ENCODE measurements at regions not wholly inside any gene's neighbourhood (a gene's known extent, or its start where the extent isn't known, plus 50 kb on each side); places are given as distances from the start of the nearest gene placed in this dataset.

DNA sequence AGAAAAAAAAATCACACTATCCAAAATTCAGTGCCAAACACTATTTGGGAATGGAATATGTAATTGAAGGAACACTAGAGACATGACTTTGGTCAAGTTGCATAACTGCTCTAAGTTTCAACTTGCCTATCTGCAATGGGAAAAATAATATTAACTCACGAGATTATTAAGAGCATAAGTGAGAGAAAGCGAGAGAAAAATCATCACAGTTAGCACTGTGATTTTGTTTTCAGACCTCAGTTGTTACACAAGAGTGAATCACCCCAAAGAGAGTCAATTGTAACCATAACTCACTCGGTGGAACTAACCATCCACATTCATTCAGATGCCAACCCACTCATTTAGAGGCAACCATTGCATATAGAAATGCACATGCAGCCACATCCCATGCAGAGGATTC is 147.1 kb downstream of the NHLRC3 start (continued):
- TF ChIP-seq KDM5B (IDR thresholded peaks at IDR 0.05; ENCODE audit: insufficient replicate concordance, low read depth, low read length) (no peak), GATAD2A (IDR thresholded peaks at IDR 0.05) (no peak), ID3 (CRISPR knock-in tag; IDR thresholded peaks at IDR 0.05) (no peak), ID3 (tag; IDR thresholded peaks at IDR 0.05) (no peak), IRF9 (tag; IDR thresholded peaks at IDR 0.05) (no peak), ETV1 (tag; conservative IDR thresholded peaks at IDR 0.05; ENCODE audit: low read depth) (no peak), CGGBP1 (CRISPR knock-in tag; IDR thresholded peaks at IDR 0.05) (no peak), HLTF (IDR thresholded peaks at IDR 0.05) (no peak)
- TF ChIP-seq, protein P1, sequence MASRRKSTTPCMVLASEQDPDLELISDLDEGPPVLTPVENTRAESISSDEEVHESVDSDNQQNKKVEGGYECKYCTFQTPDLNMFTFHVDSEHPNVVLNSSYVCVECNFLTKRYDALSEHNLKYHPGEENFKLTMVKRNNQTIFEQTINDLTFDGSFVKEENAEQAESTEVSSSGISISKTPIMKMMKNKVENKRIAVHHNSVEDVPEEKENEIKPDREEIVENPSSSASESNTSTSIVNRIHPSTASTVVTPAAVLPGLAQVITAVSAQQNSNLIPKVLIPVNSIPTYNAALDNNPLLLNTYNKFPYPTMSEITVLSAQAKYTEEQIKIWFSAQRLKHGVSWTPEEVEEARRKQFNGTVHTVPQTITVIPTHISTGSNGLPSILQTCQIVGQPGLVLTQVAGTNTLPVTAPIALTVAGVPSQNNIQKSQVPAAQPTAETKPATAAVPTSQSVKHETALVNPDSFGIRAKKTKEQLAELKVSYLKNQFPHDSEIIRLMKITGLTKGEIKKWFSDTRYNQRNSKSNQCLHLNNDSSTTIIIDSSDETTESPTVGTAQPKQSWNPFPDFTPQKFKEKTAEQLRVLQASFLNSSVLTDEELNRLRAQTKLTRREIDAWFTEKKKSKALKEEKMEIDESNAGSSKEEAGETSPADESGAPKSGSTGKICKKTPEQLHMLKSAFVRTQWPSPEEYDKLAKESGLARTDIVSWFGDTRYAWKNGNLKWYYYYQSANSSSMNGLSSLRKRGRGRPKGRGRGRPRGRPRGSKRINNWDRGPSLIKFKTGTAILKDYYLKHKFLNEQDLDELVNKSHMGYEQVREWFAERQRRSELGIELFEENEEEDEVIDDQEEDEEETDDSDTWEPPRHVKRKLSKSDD (conservative IDR thresholded peaks at IDR 0.05; ENCODE audit: low read length), result no peak
- TF ChIP-seq, protein P2, sequence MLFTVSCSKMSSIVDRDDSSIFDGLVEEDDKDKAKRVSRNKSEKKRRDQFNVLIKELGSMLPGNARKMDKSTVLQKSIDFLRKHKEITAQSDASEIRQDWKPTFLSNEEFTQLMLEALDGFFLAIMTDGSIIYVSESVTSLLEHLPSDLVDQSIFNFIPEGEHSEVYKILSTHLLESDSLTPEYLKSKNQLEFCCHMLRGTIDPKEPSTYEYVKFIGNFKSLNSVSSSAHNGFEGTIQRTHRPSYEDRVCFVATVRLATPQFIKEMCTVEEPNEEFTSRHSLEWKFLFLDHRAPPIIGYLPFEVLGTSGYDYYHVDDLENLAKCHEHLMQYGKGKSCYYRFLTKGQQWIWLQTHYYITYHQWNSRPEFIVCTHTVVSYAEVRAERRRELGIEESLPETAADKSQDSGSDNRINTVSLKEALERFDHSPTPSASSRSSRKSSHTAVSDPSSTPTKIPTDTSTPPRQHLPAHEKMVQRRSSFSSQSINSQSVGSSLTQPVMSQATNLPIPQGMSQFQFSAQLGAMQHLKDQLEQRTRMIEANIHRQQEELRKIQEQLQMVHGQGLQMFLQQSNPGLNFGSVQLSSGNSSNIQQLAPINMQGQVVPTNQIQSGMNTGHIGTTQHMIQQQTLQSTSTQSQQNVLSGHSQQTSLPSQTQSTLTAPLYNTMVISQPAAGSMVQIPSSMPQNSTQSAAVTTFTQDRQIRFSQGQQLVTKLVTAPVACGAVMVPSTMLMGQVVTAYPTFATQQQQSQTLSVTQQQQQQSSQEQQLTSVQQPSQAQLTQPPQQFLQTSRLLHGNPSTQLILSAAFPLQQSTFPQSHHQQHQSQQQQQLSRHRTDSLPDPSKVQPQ (CRISPR knock-in tag; IDR thresholded peaks at IDR 0.05; ENCODE audit: borderline replicate concordance), result no peak
